Activated CD4-positive, alpha-beta T cell treated with anti-CD3 and anti-CD28 coated beads for 36 hours (primary cell): ENCODE measurements at regions not wholly inside any gene's neighbourhood (a gene's known extent, or its start where the extent isn't known, plus 50 kb on each side); places are given as distances from the start of the nearest gene placed in this dataset.

Experiments used
- ATAC-seq: fragments of 200-7000 bp; cut with Tn5 transposase; one replicate; pipeline ENCODE4 v1.10.0; 2021; ENCODE audit warnings: mild to moderate bottlenecking, moderate library complexity
- CTCF ChIA-PET: fragments of 350-600 bp; sonication (Branson Sonifier 250); formaldehyde crosslinking; loops from one replicate; lab custom pipeline; 2021; ENCODE audit warnings: antibody characterized with exemption; lab: Charles Lee
- POLR2A ChIA-PET: fragments of 350-600 bp; sonication (Branson Sonifier 250); formaldehyde crosslinking; loops from one replicate; lab custom pipeline; 2021; ENCODE audit warnings: antibody characterized with exemption, inconsistent platforms; lab: Charles Lee
- DNase-seq: peaks from one replicate; pipeline ENCODE4 v3.0.0-alpha.2; 2020
- H3K27ac Mint-ChIP-seq: one replicate; pipeline ENCODE4 v1.8.0; 2021; ENCODE audit warnings: mixed read lengths
- H3K27me3 Mint-ChIP-seq: one replicate; pipeline ENCODE4 v1.8.0; 2021; ENCODE audit warnings: mixed read lengths
- H3K36me3 Mint-ChIP-seq: one replicate; pipeline ENCODE4 v1.8.0; 2021; ENCODE audit warnings: low read depth, mixed read lengths
- H3K4me1 Mint-ChIP-seq: one replicate; pipeline ENCODE4 v1.8.0; 2021; ENCODE audit warnings: mixed read lengths
- H3K4me3 Mint-ChIP-seq: one replicate; pipeline ENCODE4 v1.8.0; 2021; ENCODE audit warnings: mild to moderate bottlenecking, moderate library complexity, mixed read lengths
- H3K9me3 Mint-ChIP-seq: one replicate; pipeline ENCODE4 v1.8.0; 2021; ENCODE audit warnings: low read depth, mixed read lengths
- intact Hi-C, 2 experiments: fragments of 100-400 bp; cut with DNase I in 1 of 2; cut with micrococcal nuclease in 1 of 2; formaldehyde crosslinking; loops; one replicate each; pipeline versions ENCODE4 v1.14.2 to v1.15.1; 2022 to 2024; cut with DNase I, micrococcal nuclease

- no peaks in the 10 kb centered on the region for H3K4me1 Mint-ChIP-seq
- CTCF ChIA-PET: interaction anchor here (0.6 to 1.0 kb wide), 2 partner anchors 20 to 389 kb away, joined by 3 read pairs; no protein-coding TSS in a partner anchor
- H3K4me3 Mint-ChIP-seq: no peak overlapping the region
- H3K36me3 Mint-ChIP-seq: no peaks in the 10 kb centered on the region
- peaks cover 5% of the 10 kb centered on the region for H3K9me3 Mint-ChIP-seq
- intact Hi-C loops: no loop called here
- H3K27me3 Mint-ChIP-seq: no peaks in the 10 kb centered on the region
- H3K27ac Mint-ChIP-seq: no peak overlapping the region
- ATAC-seq (no peak), DNase-seq (no peak)
- POLR2A ChIA-PET: no interaction called here
Observed at GRCh38 chr21:39124681-39125251, 58.5 kb downstream of the PSMG1 start.

- ATAC-seq (no peak), DNase-seq (no peak)
- H3K27me3 Mint-ChIP-seq: no peaks in the 10 kb centered on the region
- no peaks in the 10 kb centered on the region for H3K36me3 Mint-ChIP-seq
- no peaks in the 10 kb centered on the region for H3K4me1 Mint-ChIP-seq
- no peak overlapping the region for H3K27ac Mint-ChIP-seq
- ChIA-PET CTCF (interaction anchor here (0.6 kb wide), 1 partner anchor 10 kb away, joined by 3 read pairs; no protein-coding TSS in a partner anchor), POLR2A (no interaction called here)
- peaks cover 5% of the 10 kb centered on the region for H3K9me3 Mint-ChIP-seq
- intact Hi-C loops: no loop called here
- H3K4me3 Mint-ChIP-seq: no peak overlapping the region
Observed at GRCh38 chr21:39123375-39123774, 59.9 kb downstream of the PSMG1 start.

DNA sequence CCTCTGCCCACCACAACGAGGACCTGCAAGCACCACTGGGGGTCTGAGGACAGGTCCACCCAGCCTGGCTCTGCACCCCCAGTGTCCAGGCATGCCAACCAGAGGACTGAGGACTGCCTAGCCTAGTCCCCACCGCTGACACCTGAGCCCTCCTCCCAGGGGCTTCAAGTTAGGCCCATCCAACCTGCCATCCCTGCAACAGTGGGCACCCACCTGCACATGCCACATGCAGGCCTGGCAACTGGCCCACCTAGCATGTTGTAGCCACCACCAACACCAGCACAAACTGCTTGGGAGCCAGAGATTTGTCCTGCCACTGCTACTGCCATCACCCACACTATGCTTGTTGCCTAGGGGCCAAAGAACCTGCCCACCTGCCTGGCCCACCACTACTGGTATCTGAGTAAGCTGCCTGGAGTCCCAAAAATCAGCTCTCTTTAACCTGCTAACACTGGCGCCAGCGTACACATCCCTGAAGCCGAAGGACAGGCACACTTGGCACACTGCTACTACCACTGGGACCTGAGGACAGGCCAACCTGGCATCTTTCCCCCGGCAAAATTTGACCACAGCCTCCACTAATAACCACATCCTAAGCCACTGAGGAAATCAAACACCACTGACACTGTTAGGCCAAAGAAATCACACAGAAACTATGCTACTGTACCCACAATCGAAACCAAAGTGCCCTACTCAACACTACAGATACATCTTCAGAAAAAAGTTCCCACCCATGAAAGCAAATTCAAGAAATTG is 61.5 kb downstream of the PSMG1 start:
- intact Hi-C loops: no loop called here
- no peak overlapping the region for H3K27ac Mint-ChIP-seq
- POLR2A ChIA-PET: no interaction called here

DNA sequence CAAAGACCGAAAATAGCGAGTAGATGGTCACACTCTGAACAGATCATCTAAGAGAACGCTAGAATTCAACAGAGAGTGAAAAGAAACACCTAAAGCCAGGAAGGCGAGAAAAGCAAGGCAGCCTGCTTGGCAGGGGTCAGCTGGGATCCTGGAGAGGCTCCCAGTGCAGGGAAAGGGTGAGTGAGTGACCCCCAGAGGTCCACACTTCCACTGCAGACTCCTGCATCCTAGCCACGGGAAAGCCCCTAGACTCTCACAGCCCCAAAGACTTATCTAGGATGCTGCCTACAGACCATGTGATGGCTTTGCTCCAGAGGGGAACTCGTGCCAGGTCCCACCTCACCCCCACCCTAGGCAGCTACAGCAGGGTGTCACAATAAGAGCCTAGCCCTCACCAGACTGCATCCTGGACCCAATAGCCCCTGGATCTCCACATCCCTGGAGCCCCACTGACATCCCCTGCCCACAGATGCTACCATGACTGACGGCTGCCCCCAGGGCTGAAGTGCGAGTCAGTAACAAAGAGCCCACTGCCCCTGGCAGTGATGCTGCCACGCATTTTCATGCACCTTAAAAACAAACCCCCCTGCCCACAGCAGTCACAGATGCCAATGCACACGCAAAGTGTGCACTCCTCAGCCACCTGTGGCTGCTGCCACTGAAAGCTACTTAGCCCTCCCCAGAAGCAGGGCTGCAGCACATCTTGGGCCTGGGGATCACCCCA is 62.2 kb downstream of the PSMG1 start:
- POLR2A ChIA-PET: no interaction called here

More for the DNA sequence above, 61.5 kb downstream of the PSMG1 start:
- peaks cover 5% of the 10 kb centered on the region for H3K9me3 Mint-ChIP-seq
- DNase-seq: no peak
- CTCF ChIA-PET: no interaction called here
- ATAC-seq: no peak
- H3K4me1 Mint-ChIP-seq: no peaks in the 10 kb centered on the region
- H3K27me3 Mint-ChIP-seq: no peaks in the 10 kb centered on the region
- H3K4me3 Mint-ChIP-seq: no peak overlapping the region
- H3K36me3 Mint-ChIP-seq: no peaks in the 10 kb centered on the region

GRCh38 chr21:39119891-39120290 is 63.4 kb downstream of the PSMG1 start:
- no peaks in the 10 kb centered on the region for H3K4me1 Mint-ChIP-seq
- peaks cover 5% of the 10 kb centered on the region for H3K9me3 Mint-ChIP-seq
- CTCF ChIA-PET: no interaction called here
- H3K36me3 Mint-ChIP-seq: no peaks in the 10 kb centered on the region
- DNase-seq: no peak
- intact Hi-C loops: no loop called here
- H3K27me3 Mint-ChIP-seq: no peaks in the 10 kb centered on the region
- H3K4me3 Mint-ChIP-seq: no peak overlapping the region
- POLR2A ChIA-PET: no interaction called here
- ATAC-seq: no peak
- H3K27ac Mint-ChIP-seq: no peak overlapping the region

More for the DNA sequence above, 62.2 kb downstream of the PSMG1 start:
- CTCF ChIA-PET: no interaction called here
- intact Hi-C loops: no loop called here
- Mint-ChIP-seq H3K27me3 (no peaks in the 10 kb centered on the region), H3K4me1 (no peaks in the 10 kb centered on the region), H3K36me3 (no peaks in the 10 kb centered on the region), H3K4me3 (no peak overlapping the region), H3K27ac (no peak overlapping the region), H3K9me3 (peaks cover 5% of the 10 kb centered on the region)
- DNase-seq (no peak), ATAC-seq (no peak)

DNA sequence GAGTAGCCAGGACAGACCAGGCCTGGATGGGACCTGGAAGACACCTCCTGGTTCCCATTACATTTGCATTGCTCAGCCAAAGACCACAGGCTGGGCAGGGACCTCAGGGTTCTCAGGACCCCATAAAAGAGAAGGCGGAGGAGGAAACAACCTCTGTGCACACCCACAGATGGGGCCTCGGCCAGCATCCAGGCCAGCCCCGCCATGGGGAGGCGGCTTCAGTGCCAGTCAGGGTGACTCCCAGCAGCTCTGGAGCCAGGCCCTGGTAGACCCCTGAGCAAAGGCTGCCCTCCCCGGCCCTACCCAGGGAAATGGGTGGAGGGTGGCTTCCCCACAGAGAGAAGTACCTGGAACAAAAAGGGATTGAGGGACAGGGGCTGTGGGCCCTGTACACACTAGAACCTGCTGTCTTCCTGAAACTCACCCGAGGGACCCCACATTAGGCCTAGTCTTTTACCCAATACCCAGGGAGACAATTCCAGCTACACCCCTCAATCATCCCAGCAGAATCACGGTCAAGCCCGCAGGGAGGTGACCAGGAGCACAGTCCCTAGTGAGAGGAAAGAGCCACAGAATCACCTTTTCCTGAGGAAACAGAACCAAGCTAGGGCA is 64.5 kb downstream of the PSMG1 start:
- no peak for ATAC-seq
- Mint-ChIP-seq H3K27me3 (no peaks in the 10 kb centered on the region), H3K4me3 (no peak overlapping the region), H3K27ac (no peak overlapping the region), H3K9me3 (peaks cover 5% of the 10 kb centered on the region), H3K4me1 (no peaks in the 10 kb centered on the region), H3K36me3 (no peaks in the 10 kb centered on the region)
- ChIA-PET CTCF (no interaction called here), POLR2A (no interaction called here)
- intact Hi-C loops: no loop called here
- no peak for DNase-seq

DNA sequence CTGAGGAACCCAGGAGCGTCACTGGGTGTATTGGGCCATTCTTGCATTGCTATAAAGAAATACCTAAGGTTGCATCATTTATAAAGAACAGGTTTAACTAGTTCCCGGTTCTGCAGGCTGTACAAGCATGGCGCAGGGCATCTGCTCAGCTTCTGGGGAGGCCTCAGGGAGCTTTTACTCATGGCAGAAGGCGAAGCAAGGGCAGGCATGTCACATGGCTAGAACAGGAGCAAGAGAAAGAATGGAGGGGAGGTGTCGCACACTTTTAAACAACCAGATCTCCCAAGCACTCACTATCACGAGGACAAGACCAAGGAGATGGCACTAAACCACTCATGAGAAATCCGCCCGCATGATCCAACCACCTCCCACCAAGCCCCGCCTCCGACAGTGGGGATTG is 65.2 kb downstream of the PSMG1 start:
- ATAC-seq: no peak
- intact Hi-C loops: no loop called here

DNA sequence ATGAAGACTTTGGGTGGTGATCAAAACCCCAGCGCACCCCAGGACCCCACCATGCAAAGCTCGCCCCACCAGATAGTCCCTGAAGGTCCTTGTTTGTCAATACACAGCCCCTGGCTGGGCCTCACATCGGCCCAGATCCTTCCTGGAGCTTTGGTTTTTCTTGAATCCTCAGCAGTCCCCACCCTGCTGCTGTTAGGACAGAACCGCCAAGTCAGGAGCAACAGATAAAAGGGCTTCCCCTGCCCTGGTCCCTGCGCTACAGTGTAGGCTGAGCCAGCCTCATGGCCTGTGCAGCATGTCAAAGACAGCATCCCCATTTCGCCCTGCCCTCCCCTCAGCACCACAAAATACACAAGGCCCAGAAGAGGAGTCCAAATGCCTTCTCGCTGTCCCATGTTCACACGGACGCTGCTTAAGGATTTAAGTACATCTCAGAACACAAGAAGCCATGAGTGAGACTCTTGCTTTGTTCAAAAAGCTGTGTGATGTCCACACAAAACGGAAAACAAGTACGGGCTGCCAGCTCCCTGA is 65.7 kb downstream of the PSMG1 start:
- Mint-ChIP-seq H3K9me3 (peaks cover 5% of the 10 kb centered on the region), H3K4me1 (no peaks in the 10 kb centered on the region), H3K4me3 (no peak overlapping the region), H3K27ac (no peak overlapping the region), H3K36me3 (no peaks in the 10 kb centered on the region), H3K27me3 (no peaks in the 10 kb centered on the region)
- ChIA-PET CTCF (no interaction called here), POLR2A (no interaction called here)
- ATAC-seq (no peak), DNase-seq (no peak)
- intact Hi-C loops: no loop called here

More for the DNA sequence above, 65.2 kb downstream of the PSMG1 start:
- DNase-seq: no peak
- ChIA-PET POLR2A (no interaction called here), CTCF (no interaction called here)
- no peaks in the 10 kb centered on the region for H3K27me3 Mint-ChIP-seq
- H3K27ac Mint-ChIP-seq: no peak overlapping the region
- no peaks in the 10 kb centered on the region for H3K36me3 Mint-ChIP-seq
- no peak overlapping the region for H3K4me3 Mint-ChIP-seq
- peaks cover 5% of the 10 kb centered on the region for H3K9me3 Mint-ChIP-seq
- H3K4me1 Mint-ChIP-seq: no peaks in the 10 kb centered on the region

DNA sequence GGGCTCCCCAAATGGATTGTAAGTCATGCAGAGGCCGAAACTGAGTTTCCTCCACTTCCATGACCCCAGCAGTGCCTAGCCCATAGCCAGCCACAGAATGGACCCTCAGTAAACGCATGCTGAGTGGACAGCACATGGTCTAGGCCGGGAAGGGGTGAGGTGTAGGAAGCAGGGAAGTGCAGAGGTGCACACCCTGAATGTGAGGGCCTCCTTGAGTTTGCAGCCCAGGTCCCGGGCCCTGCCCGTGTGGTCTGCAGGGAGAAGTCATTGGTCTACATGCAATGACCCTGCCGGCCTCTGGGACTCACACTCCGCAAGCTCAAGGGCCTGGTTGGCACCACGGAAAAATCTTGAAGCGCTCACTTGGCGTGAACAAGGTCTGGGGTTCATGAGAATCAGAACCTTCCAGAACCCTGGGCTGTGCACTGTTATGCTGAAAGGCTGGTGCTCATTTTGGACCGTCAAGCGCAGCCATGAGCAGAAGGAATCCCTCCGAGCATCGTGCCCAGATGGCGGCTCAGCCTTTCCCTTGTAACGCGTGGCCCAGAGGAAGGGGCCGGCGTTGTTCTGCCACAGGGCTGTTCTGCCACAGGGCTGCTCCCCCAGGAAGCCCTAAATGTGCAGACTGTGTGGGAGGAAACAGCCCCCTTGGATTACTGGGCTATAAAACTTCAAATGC is 66.4 kb downstream of the PSMG1 start:
- no peak overlapping the region for H3K4me3 Mint-ChIP-seq
- no peaks in the 10 kb centered on the region for H3K36me3 Mint-ChIP-seq
- H3K27ac Mint-ChIP-seq: no peak overlapping the region
- peaks cover 1% of the 10 kb centered on the region for H3K9me3 Mint-ChIP-seq
- CTCF ChIA-PET: no interaction called here
- intact Hi-C loops: no loop called here
- POLR2A ChIA-PET: no interaction called here
- no peaks in the 10 kb centered on the region for H3K4me1 Mint-ChIP-seq
- DNase-seq: no peak
- ATAC-seq: no peak
- H3K27me3 Mint-ChIP-seq: no peaks in the 10 kb centered on the region

DNA sequence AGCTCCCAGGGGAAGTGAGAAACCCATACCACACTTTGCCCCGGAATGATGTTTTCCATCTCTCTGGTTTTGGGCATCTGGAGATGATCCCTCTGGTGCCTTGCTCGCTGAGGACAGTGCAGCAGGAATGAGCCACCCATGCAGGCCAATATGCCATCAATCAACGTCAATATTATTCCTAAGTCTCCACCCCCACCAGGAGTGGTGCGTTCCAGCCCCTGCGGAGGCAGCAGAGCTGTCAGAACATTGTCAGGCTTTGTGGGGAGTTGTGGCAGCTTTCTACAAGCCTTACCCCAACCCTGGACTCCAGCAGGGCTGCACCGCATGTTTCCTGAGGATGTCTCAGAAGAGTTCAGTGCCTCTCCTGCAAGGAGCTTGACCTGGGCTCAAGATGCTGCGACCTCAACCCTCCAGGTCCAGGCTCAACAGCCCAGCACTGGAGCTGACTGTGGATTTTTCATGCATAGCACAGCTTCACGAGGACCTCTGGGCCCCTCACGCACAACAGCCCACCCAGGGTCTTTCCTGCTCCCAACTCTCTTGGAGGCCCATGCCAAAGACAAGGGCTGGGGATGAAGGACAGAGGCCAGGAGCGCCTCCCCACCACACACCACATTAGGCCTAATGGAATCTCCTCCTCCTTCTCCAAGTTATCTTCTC is 67.5 kb downstream of the PSMG1 start:
- Mint-ChIP-seq H3K27me3 (no peaks in the 10 kb centered on the region), H3K27ac (no peak overlapping the region), H3K9me3 (no peaks in the 10 kb centered on the region), H3K4me1 (no peaks in the 10 kb centered on the region), H3K4me3 (no peak overlapping the region), H3K36me3 (no peaks in the 10 kb centered on the region)
- POLR2A ChIA-PET: no interaction called here
- DNase-seq (no peak), ATAC-seq (no peak)
- intact Hi-C loops: no loop called here
- CTCF ChIA-PET: no interaction called here
